ENCODE measurements at regions not wholly inside any gene's neighbourhood (a gene's known extent, or its start where the extent isn't known, plus 50 kb on each side); places are given as distances from the start of the nearest gene placed in this dataset.
"Not testable (repeated sequence)": the region's sequence is repeated elsewhere in the genome, so short reads cannot be mapped to it uniquely, and the experiment has no call there.

DNA sequence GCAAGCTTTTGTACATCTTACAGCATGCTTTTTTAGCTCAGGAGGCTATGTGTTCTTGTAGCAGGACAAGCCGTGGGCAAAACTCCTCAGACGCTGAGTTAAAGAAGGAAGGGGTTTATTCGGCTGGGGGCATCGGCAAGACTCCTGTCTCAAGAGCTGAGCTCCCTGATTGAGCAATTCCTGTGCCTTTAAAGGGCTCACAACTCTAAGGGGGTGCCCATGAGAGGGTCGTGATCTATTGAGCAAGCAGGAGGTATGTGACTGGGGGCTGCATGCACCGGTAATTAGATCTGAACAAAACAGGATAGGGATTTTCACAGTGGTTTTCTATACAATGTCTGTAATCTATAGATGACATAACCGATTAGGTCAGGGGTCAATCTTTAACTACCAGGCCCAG, 456.3 kb downstream of the TMEM135 start:
- TF ChIP-seq, protein P1, sequence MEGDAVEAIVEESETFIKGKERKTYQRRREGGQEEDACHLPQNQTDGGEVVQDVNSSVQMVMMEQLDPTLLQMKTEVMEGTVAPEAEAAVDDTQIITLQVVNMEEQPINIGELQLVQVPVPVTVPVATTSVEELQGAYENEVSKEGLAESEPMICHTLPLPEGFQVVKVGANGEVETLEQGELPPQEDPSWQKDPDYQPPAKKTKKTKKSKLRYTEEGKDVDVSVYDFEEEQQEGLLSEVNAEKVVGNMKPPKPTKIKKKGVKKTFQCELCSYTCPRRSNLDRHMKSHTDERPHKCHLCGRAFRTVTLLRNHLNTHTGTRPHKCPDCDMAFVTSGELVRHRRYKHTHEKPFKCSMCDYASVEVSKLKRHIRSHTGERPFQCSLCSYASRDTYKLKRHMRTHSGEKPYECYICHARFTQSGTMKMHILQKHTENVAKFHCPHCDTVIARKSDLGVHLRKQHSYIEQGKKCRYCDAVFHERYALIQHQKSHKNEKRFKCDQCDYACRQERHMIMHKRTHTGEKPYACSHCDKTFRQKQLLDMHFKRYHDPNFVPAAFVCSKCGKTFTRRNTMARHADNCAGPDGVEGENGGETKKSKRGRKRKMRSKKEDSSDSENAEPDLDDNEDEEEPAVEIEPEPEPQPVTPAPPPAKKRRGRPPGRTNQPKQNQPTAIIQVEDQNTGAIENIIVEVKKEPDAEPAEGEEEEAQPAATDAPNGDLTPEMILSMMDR (IDR thresholded peaks at IDR 0.05; ENCODE audit: low read length): not testable (repeated sequence)
- not testable (repeated sequence) for TF ChIP-seq EZH2phosphoT487 (IDR thresholded peaks at IDR 0.05; ENCODE audit: low read length)

All from MM.1S (cell line).